HG03565 (cell line): ENCODE measurements at regions not wholly inside any gene's neighbourhood (a gene's known extent, or its start where the extent isn't known, plus 50 kb on each side); places are given as distances from the start of the nearest gene placed in this dataset.

ENCODE experiments used
- ATAC-seq: cut with Tn5 transposase; IDR thresholded peaks from one replicate; pipeline ENCODE4 v1.9.1; 2021; ENCODE audit warnings: mild to moderate bottlenecking, moderate library complexity; ENCODE audit not compliant: unreplicated experiment

GRCh38 chr5:164332349-164333196 is 827.2 kb downstream of the MAT2B start:
- no peak for ATAC-seq

- ATAC-seq = no peak
Observed at GRCh38 chr5:164335837-164336236, 830.4 kb downstream of the MAT2B start.

- no peak for ATAC-seq
Observed at GRCh38 chr5:164336276-164336675, 830.9 kb downstream of the MAT2B start.

GRCh38 chr5:164336906-164337305 is 831.5 kb downstream of the MAT2B start:
- ATAC-seq = no peak

GRCh38 chr5:164341056-164341619 is 835.7 kb downstream of the MAT2B start:
- ATAC-seq = no peak

- ATAC-seq = no peak
Observed at GRCh38 chr5:164345173-164345849, 839.9 kb downstream of the MAT2B start.

- ATAC-seq = no peak
Observed at GRCh38 chr5:164345853-164346252, 840.4 kb downstream of the MAT2B start.

GRCh38 chr5:164346785-164347630 is 841.6 kb downstream of the MAT2B start:
- no peak for ATAC-seq

GRCh38 chr5:164350236-164350635 is 844.8 kb downstream of the MAT2B start:
- ATAC-seq = no peak

GRCh38 chr5:164351245-164351834 is 845.9 kb downstream of the MAT2B start:
- ATAC-seq = no peak

GRCh38 chr5:164352695-164353094 is 847.3 kb downstream of the MAT2B start:
- no peak for ATAC-seq

- no peak for ATAC-seq
Observed at GRCh38 chr5:164353155-164353554, 847.7 kb downstream of the MAT2B start.

GRCh38 chr5:164354139-164354751 is 848.8 kb downstream of the MAT2B start:
- no peak for ATAC-seq

GRCh38 chr5:164355267-164355830 is 849.9 kb downstream of the MAT2B start:
- no peak for ATAC-seq

- ATAC-seq = no peak
Observed at GRCh38 chr5:164356790-164357189, 851.4 kb downstream of the MAT2B start.

GRCh38 chr5:164357395-164358033 is 852.1 kb downstream of the MAT2B start:
- no peak for ATAC-seq

- peak; percentile 52 for ATAC-seq
Observed at GRCh38 chr5:164358531-164359259, 853.3 kb downstream of the MAT2B start.
